DND-41 (cell line): ENCODE measurements at regions not wholly inside any gene's neighbourhood (a gene's known extent, or its start where the extent isn't known, plus 50 kb on each side); places are given as distances from the start of the nearest gene placed in this dataset.

Experiments used
- EZH2 ChIP-seq: IDR thresholded peaks from 3 replicates; pipeline ENCODE4 v1.6.1; 2012; ENCODE audit warnings: borderline replicate concordance, low read depth, mild to moderate bottlenecking, moderate library complexity, low read length, inconsistent platforms; ENCODE audit not compliant: severe bottlenecking
- TF ChIP-seq, protein P1 (sequence below): IDR thresholded peaks from 2 replicates; pipeline ENCODE4 v1.5.1; 2012; ENCODE audit warnings: borderline replicate concordance, low read length, moderate library complexity, mild to moderate bottlenecking; ENCODE audit not compliant: poor library complexity, severe bottlenecking; ENCODE audit errors: extremely low read depth

DNA sequence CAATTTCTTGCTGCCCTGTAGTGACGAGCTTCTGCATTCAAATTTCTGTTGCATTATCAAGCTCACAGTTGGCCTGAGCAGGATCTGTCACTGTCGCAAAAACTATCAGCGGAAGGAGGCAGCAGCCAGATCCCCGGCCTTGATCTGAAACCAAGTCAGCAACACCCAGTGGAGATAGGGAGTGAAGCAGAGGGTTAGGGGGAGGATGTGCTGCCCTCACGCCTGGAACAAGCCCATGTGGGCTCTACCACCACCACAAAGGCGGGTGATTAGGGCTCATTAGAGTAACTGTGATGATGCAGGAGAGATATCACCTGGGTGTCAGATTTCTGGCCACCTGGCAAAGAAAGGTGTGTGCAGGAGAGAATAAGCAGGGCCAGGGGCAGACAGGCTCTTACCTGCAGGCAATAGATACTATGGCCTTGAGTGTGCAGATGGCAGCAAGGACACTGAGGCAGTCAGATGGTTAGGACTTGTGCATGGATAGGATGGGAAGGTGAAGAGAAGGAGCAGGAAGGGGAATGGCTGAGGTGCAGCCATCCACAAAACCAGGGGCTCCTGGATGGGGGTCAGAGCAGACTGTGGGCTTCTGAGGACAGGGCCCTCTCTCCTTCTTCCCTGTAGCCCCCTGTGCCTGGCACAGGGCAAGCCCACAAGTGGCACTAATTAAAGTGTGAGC is 417.3 kb downstream of the RPS24 start:
- TF ChIP-seq, protein P1, sequence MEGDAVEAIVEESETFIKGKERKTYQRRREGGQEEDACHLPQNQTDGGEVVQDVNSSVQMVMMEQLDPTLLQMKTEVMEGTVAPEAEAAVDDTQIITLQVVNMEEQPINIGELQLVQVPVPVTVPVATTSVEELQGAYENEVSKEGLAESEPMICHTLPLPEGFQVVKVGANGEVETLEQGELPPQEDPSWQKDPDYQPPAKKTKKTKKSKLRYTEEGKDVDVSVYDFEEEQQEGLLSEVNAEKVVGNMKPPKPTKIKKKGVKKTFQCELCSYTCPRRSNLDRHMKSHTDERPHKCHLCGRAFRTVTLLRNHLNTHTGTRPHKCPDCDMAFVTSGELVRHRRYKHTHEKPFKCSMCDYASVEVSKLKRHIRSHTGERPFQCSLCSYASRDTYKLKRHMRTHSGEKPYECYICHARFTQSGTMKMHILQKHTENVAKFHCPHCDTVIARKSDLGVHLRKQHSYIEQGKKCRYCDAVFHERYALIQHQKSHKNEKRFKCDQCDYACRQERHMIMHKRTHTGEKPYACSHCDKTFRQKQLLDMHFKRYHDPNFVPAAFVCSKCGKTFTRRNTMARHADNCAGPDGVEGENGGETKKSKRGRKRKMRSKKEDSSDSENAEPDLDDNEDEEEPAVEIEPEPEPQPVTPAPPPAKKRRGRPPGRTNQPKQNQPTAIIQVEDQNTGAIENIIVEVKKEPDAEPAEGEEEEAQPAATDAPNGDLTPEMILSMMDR = no peak
- no peak for TF ChIP-seq EZH2
